ENCODE measurements at regions not wholly inside any gene's neighbourhood (a gene's known extent, or its start where the extent isn't known, plus 50 kb on each side); places are given as distances from the start of the nearest gene placed in this dataset.
A peak's percentile ranks its signal among the peaks of the same experiment; 100 is the strongest.
"Not testable (repeated sequence)": the region's sequence is repeated elsewhere in the genome, so short reads cannot be mapped to it uniquely, and the experiment has no call there.

DNA sequence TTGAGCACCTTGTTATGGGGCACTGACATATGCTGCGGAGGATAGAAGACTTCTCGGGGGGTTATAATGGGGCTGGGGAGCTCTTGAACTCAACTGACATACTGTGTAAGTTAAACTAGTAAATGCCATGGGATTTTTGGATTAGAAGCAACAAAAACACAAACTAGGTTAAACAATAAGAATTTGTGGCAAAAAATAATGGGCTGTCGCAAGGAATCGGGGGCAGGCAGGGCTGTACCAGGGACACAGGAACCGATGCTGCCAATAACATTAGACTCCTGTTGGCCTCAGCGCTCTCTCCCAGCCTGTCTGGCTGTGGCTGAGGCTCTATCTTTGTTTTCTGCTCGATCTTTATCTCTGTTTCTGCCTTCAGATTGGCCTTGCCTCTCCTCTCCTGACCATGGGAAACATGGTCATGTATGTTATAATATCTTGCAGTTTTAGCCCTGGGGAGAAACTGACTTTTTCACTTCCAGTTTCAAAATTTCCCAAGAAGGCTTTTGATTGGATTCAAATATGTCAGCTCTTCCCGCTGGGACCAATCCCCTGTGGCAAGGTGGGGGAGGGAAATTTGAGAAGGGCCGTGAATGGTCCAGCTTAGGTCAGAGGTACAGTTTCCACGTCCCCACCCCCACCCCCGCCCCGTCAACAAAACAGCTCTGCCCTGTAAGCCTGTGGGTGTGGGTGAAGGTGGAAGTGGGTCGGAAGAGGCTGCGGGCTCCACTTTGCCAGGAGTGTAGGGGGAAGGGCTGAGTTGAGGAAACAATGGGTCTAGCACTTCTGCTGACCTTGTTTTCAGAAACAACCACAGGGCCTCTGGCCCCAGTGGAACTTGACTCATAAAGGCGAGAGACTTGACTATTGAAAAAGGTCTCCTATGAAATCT lies 161.1 kb upstream of the TBL1XR1 start:
- DNase-seq (ENCODE audit: low read depth): peak; percentile 93

DNA sequence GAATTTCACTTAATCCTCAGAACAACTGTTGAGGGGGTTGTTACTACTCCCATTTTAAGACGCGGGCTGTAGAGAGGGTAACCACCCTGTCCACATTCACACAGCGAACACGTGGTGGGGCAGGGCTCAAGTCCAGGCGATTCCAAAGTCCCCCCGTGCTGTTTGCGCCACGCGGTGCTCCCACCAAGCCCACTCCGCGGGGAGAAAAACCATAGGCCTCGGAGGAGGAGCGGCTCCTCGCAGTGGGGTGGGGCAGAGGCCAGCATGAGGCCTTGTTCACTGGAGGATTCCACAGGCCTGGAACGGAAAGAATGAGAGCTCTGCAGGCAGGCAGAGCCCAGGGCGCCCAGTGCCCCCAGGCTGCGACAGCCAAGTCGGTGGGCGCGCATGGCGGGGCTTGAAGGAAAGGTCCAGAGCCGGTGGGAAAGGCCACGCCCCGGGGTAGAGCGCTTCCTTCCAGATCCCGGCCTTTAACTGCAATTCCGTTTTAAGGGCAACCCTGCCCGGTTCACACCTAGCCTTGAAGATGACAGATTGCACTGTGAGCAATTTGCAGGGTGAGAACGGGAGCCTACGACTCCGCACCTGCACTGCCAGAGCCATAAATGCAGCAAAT lies 161.8 kb upstream of the TBL1XR1 start:
- DNase-seq (ENCODE audit: low read depth): peak; percentile 66

DNA sequence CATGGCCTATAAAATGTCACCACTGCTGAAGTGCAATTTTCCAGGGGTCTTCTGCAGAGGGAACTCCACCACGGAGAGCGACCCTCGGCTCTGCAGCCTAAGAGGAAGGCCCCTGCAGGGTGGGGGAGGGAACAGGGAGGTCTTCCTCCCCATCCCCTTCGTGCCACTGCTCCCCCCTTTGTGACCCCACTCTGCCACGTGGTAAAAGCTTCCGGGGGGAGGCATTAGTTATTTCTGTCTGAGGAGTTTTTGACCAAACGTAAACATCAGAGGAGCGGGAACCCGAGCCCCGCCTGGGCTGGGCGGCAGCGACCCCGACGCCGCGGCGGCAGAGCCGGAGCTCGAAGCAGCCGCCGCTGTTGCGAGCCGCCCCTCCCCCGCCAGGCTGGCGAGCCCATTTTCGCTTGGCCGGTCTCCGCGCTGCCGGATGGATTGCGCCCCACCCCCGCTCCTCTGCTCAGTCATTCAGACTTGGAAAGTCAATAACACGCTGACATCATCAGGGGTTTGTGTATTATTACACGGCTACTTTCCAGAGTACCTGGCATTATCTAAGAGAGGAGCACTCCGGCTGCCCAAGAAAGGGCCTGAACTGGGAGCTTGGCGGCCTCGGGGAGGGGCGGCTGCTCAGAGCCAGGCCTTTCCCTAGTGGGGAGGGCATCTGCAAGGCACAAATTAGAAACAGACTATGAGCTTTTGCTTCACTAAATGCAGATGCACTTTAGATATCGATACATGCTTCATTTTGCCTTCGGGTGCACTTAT lies 162.5 kb upstream of the TBL1XR1 start:
- DNase-seq (ENCODE audit: low read depth): peak; percentile 97

DNA sequence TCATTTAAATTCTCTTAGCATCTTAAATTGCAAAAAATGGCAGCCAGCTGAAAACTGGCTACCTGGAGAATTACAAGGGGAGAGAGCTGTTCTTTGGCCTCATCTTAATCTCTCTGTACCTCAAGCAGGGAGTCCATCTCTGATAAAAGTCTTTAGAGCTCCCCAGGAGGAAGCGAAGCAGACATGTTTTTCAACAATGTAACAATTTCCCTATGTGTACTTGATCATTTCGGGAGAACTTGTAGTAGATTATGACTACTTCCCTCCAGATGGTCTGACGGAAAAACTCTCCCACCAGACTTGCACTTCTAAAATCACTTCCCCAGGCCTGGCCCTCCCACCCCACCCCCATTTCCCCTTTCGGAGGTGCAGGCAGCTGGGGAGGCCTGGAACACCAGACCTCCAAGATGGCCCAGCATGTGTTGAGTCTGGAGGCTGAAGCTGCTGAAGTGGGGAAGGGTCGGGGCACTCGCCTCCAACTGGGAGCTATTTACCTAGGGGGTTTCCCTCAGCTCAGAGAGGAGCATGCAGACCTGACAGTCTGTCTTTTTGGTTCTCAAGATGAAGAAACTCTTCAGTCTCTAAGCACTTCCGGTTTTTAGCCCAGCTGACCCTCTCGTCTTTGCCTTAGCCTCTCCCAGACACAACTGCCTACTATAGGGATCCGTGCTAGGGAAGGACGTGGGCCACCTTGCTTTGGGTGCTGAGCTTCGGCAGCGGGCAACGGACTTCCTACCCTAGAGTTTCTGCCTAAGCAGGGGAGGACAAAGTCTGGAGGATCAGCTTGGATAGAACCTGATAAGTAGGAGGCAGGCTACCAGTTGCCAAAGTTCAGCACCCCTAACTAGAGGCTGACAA lies 164.0 kb upstream of the TBL1XR1 start:
- DNase-seq (ENCODE audit: low read depth): no peak

DNA sequence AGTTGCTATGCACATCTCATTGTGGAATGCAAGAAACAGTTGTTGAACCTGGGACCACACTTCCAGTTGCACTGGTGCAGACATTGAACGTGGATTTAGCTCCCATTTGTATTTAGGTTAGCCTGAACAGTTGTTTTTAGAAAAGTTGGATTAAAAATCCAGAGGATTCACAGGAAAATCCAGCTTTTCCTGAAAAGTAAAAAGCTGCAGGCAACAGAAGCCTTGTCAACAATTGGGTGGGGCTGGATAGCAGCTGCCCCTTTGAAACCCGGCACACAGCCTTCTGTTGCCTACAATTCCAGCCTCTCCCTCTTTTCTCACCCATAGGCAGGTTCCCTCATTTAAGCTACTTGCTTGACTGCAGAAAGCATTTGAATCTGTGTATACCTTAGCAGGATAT lies 165.3 kb upstream of the TBL1XR1 start:
- no peak for DNase-seq (ENCODE audit: low read depth)

DNA sequence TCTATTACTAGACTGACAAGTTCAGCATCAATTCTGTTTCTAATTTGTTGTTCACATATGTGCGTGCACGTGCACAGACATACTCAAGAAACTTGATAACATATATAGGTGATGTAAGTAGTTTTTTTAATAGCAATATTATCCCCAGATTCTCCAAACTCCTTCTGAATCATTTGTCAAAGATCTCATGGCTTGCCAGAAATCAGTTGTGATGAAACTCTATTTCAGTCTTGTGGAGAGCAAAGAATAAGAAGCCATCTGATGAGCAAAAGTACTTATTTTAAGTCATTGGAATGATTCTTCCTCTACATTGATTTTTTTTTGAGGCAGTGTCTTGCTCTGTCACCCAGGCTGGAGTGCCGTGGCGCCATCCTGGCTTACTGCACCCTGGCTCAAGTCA lies 167.0 kb upstream of the TBL1XR1 start:
- DNase-seq (ENCODE audit: low read depth): no peak

DNA sequence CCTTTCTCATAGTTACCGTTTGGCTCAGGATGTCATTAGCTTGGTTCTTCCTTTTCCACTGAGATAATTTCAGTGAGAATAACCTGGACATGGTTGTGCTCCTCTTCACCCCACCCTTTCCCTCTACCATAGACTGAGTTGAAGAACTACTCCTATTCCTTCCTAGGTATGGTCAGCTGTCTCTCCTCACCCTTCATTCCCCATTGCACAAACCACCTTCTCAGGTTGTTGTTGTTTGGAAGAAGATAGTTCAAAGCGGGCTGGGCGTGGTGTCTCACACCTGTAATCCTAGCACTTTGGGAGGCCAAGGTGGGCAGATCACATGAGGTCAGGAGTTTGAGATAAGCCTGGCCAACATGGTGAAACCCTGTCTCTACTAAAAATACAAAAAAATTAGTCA lies 168.0 kb upstream of the TBL1XR1 start:
- DNase-seq (ENCODE audit: low read depth): not testable (repeated sequence)

DNA sequence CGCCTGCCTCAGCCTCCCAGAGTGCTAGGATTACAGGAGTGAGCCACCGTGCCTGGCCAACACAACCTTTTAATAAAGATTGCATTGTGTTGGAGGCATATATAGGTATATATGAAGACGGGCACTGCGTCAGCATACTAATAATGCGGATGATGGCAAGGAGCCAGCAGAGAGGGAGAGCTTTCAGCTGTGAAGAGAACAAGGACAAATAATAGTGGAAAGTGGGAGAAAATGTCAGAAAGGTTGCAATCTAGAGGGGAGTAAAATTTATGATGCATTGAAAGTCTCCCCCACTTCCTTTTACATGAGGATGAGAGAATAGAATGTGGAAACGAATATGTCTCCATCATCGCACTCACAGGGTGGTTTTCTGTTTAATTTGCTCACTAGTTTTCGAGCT lies 170.5 kb upstream of the TBL1XR1 start:
- no peak for DNase-seq (ENCODE audit: low read depth)

DNA sequence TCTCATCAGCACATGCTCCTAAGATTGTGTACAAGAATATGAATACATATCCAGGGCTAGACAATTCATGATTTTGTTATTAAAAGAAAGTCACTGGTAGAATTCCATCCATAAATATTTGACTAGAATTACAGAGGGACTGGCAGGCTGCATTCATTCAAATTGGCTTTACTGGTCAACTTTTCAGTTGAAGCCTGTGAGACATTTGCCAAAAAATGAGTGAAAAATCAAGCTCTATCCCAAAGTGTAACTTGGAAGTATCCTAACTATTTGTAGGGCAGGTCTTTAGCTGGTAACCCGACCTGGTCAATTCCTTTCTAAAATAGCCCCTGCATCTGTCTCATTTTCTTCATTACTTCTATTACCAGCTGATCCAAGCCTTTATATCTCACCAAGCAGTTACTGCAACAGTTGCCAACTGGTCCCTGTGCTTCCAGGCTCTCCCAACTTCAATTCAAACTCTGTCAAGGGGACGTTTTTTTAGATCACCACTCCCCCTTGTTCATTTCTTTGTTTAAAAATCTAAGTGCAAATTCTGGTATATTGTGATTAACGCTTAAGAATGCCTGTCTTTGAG lies 173.1 kb upstream of the TBL1XR1 start:
- DNase-seq (ENCODE audit: low read depth): no peak

DNA sequence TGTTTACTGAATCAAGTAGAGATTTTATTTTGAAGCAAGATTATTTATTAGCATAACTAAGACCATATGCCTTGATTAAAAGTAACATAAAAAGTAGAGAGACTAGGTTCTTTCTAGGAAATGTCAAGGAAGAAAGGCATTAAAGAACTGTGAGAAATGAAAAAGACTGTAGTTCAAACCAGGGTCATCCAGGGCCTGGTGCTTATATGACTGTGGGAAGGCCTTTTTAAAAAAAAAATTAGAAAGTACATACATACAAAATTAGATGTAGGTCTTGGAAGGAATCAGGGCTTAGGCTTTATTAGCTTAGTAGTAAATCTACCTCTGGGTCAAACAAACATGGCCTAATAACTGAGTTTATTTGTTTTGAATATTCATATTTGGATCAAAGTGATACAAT lies 173.9 kb upstream of the TBL1XR1 start:
- no peak for DNase-seq (ENCODE audit: low read depth)

DNA sequence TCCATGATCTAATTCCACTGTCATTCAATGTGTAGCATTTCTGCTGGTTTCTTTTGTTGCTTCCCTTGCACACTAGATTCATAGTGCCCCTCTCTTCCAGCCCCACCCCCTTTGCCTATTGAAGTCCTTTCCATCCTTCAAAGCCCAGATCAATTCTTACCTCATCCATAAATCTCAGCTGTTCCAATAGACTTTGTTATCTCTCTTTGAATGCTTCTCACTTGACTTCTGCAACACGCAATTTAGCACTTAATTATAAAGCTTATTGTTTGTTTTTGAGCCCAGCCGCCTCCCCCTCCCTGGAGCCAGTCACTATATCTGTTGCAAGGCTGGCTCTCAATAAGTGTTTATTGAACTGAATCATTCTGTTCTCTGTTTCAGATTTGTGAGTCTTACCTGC lies 174.6 kb upstream of the TBL1XR1 start:
- DNase-seq (ENCODE audit: low read depth): no peak

DNA sequence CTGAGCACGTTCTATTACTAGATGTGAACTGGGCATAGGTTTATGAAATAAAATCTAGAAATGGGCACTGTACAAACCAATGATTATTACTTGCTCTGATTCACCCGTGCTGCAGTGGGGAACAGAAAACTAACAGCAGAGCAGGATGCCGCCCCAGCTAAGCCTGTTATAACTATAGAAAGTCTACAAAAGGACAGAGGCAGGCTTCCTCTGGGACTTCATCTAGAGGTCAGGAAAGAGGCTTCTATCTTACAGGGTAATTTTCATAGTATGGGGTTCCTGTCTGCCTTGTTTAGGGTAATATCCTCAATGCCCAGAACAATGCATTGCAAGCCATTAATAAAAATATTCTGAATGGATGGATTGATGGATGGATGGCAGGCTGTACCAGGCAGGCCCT lies 177.0 kb upstream of the TBL1XR1 start:
- no peak for DNase-seq (ENCODE audit: low read depth)

DNA sequence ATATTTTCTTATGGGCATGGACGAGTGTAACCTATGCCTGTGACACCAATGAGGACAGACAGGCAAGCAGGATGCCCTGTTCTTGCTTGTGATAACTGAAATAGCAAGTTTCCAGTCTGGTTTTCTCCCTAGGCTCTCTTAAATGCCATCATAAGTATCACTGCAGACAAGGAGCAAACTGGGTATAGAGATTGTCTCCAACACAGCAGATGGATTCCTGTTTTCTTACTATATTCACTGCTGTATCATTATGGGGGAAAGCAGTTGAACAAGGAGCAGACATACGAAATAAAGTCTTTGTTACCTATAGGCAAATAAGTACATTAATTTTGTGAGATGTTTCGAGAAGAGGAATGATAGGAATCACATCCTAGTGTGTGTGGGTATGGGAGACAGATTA lies 178.0 kb upstream of the TBL1XR1 start:
- no peak for DNase-seq (ENCODE audit: low read depth)

DNA sequence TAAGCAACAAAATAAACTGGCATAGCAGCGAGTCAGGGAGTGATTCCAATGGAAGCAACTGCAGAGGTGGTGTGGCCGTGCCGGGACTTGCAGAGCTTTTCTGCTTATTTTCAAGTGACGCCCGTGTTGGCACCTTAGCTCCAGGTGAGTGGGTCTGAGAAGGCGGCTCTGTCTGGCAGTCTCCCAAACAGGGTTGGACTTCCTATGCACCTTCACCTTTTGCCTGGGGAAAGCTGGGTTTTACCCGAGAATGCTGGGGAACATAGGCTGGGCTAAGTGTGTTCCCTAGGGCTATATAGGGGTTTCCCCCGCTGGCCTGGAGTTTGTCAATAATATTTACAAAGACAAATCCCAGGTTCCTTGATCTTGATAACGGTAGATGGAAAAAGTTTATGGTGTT lies 179.9 kb upstream of the TBL1XR1 start:
- DNase-seq (ENCODE audit: low read depth): no peak

DNA sequence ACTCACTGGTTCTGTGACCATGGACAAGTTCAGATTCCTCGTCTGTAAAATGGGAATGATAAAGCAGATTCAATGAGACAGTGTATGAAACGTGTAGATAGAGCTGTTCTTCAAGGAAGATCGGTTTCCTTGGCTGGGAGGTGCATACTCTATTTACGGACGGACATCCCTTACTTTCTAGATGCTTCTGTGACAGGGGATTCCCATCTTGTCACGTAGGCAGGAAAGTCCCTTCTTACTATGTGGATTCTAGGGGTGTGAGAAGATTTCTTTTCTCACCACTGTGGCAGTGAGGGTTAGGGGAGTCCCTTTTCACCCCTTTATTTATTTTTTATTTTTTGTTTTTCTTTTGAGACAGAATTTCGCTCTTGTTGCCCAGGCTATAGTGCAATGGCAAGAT lies 180.9 kb upstream of the TBL1XR1 start:
- no peak for DNase-seq (ENCODE audit: low read depth)

DNA sequence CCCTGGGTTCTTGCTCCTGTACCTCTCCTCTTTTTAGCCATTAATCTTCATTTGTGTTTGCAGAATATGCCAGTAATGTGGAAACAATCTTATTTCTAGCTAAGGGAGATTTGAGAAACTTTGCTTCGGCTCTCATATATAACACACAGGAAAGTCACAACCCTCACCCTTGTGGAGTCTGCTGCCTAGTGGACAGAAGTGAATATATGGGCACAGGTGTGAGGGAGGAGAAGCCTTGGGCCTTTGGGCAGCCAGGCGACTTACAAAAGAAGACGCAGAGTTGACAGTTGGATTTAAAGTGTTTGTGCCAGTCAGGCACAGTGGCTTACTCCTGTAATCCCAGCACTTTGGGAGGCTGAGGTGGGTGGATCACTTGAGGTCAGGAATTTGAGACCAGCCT lies 181.8 kb upstream of the TBL1XR1 start:
- no peak for DNase-seq (ENCODE audit: low read depth)

DNA sequence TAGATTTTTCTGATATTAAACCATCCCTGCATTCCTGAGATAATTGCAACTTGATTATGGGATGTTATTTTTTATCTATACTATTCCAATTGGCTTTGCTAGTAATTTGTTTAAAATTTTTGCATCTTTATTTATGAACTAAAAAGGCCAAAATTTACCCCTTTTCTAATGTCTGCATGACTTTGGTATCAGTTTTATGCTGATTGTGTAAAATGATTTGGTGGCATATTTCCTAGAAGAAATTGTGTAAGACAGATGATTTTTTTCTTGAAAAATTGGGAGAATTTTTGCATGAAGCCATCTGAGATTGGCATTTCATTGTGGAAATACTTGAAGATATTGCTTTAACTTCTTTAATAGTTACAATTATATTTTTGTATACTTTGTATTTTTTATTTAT lies 183.8 kb upstream of the TBL1XR1 start:
- no peak for DNase-seq (ENCODE audit: low read depth)

DNA sequence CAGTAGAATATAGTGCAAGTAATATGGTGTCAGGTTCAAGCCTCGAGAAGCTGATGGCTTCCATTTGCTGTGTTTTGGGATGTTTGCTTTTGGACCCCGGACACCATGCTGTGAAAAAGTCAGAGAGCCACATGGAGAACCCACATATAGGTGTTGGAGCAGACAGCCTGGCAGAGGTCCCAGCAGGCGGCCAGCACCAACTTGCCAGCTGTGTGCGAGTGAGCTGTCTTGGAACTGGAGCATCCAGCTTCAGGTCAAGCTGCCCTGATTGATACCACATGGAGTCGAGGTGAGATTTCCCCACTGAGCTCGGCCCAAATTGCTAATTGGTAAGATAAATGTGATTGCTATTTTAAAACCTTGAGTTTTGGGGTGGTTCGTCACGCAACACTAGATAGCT lies 185.7 kb upstream of the TBL1XR1 start:
- DNase-seq (ENCODE audit: low read depth): no peak

DNA sequence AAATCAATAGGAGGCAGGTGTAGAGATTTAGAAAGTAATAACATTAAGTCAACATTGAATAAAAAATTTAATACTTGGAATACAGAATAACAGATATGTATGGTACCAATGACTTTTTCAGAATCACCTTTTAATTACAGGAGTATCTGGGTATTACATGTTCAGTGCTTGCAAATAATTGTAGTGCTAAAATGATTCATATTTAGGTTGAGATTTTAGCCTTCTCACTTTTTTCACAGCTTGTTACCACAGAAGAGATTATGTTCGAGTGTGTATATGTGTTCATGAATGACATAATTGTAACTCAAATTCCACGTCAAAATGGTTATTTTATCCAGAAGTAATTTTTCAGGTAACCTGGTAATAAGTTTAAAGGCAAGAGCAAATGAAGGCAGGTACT lies 187.9 kb upstream of the TBL1XR1 start:
- DNase-seq (ENCODE audit: low read depth): no peak

DNA sequence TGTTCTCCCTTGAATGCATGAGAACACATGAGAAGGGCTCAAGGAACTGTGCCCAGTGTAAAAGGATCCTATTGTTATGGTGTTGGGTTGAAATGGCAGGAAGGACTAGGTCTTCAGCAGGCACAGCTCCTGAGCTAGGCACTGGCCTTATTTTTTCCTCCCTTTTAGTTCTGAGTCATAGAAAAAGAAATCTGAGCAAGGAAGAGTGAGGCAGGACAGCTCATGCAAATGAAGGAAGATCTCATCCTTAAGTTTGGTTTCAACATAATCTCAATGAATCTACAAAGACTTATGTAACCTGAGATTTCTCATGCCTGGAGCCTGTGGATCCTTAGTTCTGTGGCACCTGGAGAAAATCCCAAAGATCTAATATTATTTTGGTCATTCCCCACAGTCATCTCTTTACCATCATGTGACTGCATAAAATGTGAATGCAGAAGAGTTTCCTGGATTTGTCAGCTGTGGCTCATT lies 188.6 kb upstream of the TBL1XR1 start:
- DNase-seq (ENCODE audit: low read depth): no peak

DNA sequence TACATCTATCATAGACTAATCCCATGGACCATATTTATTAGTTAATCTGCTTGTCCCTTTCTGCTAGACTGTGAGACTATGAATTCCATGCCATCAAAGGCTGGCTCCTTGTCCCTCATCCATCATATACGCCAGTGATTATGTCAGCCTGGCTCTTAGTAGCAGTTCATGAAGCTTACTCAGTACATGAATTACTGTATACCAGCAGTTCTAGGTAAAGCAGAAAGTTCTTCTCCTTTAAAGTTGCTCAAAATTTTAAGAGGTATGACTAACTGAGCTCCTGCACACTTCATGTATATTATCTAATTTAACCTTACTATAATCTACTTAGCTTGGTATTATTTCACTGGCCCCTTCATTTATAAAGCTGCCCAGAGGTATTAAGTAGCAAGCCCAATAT lies 190.9 kb upstream of the TBL1XR1 start:
- no peak for DNase-seq (ENCODE audit: low read depth)

Measured in Daoy (cell line).